K562 (cell line): ENCODE measurements at regions not wholly inside any gene's neighbourhood (a gene's known extent, or its start where the extent isn't known, plus 50 kb on each side); places are given as distances from the start of the nearest gene placed in this dataset.

Experiments used
- ATAC-seq: fragments of 200-7000 bp; cut with Tn5 transposase; 3 replicates; pipeline ENCODE4 v1.9.1; 2020; ENCODE audit warnings: moderate library complexity
- BruUV-seq: library from RNA; stranded (reverse); fragments of 400-500 nt; replicated peaks from 2 replicates; lab custom pipeline; 2021; lab: Mats Ljungman, UMichigan
- CTCF ChIA-PET: fragments of 300-600 bp; formaldehyde crosslinking; extraction: SDS; loops from one replicate; lab custom pipeline; 2021; ENCODE audit warnings: low intra/inter-chr PET ratio; lab: Yijun Ruan, JAX
- POLR2A ChIA-PET: fragments of 300-600, 350-650 bp; sonication (Branson Sonifier 250); formaldehyde crosslinking; extraction: SDS; loops from one replicate; lab custom pipeline; 2021; ENCODE audit warnings: antibody characterized with exemption, inconsistent platforms; lab: Yijun Ruan, JAX
- DNase-seq, 4 experiments: peaks; one replicate each; pipeline versions ENCODE4 v3.0.0 to v3.0.0-alpha.2; 2011 to 2018; ENCODE audit warnings: low spot score in 3 of 4, mixed read lengths in 3 of 4; ENCODE audit errors: extremely low read depth in 1 of 4
- FAIRE-seq: peaks from 2 replicates; lab custom pipeline; 2011; peaks lifted over from hg19 to GRCh38; lab: Jason Lieb, UNC
- H2AFZ ChIP-seq: 2 replicates; pipeline ENCODE4 v1.6.0; 2011; ENCODE audit warnings: low read depth, low read length, control low read depth, inconsistent platforms
- H3K27ac ChIP-seq: fragments of 200-600 bp; 3 replicates; pipeline ENCODE4 v1.8.0; 2011; ENCODE audit warnings: low read depth, mild to moderate bottlenecking, control low read depth, inconsistent platforms, low read length, moderate library complexity, mixed read lengths; ENCODE audit errors: extremely low read depth
- H3K27me3 ChIP-seq, 2 experiments: fragments of 300-600 bp in 1 of 2; 2 replicates in 1 of 2; 3 replicates in 1 of 2; pipeline versions ENCODE4 v1.6.0 to v1.8.0; 2011; ENCODE audit warnings: inconsistent platforms in 2 of 2, low read length in 2 of 2, mild to moderate bottlenecking in 1 of 2, mixed read lengths in 1 of 2, moderate library complexity in 1 of 2; ENCODE audit not compliant: control insufficient read depth in 2 of 2, insufficient read depth in 2 of 2
- H3K36me3 ChIP-seq: fragments of 300-600 bp; 3 replicates; pipeline ENCODE4 v1.8.0; 2011; ENCODE audit warnings: mild to moderate bottlenecking, low read length, inconsistent platforms; ENCODE audit not compliant: control insufficient read depth, insufficient read depth
- H3K4me1 ChIP-seq, 2 experiments: fragments of 200-600 bp in 1 of 2; replicated peaks in 1 of 2; 2 replicates in 1 of 2; 3 replicates in 1 of 2; pipeline versions ENCODE4 v1.5.1 to v1.8.0; 2011; ENCODE audit warnings: inconsistent platforms in 2 of 2, low read length in 2 of 2, mild to moderate bottlenecking in 1 of 2, mixed read lengths in 1 of 2, moderate library complexity in 1 of 2; ENCODE audit not compliant: control insufficient read depth in 2 of 2, insufficient read depth in 2 of 2
- H3K4me2 ChIP-seq: 2 replicates; pipeline ENCODE4 v1.6.1; 2011; ENCODE audit warnings: low read length, control low read depth, inconsistent platforms, mixed read lengths; ENCODE audit not compliant: insufficient read depth
- H3K4me3 ChIP-seq: fragments of 200-600 bp; sonication (generic), shearing (Covaris generic); 2 replicates; pipeline ENCODE4 v1.5.1; 2016; ENCODE audit warnings: control low read depth, inconsistent platforms
- H3K79me2 ChIP-seq: fragments of 200-600 bp; 3 replicates; pipeline ENCODE4 v1.8.0; 2011; ENCODE audit warnings: low read length, inconsistent platforms; ENCODE audit not compliant: control insufficient read depth, insufficient read depth
- H3K9ac ChIP-seq, 2 experiments: 2 replicates each; pipeline versions ENCODE4 v1.6.0 to v1.6.1; 2011; ENCODE audit warnings: low read depth in 2 of 2, low read length in 2 of 2, control low read depth in 1 of 2, inconsistent platforms in 1 of 2, mild to moderate bottlenecking in 1 of 2, mixed read lengths in 1 of 2; ENCODE audit not compliant: insufficient read depth in 1 of 2
- H3K9me1 ChIP-seq: one replicate; pipeline ENCODE4 v1.6.0; 2011; ENCODE audit warnings: inconsistent platforms, mild to moderate bottlenecking, low read length, moderate library complexity; ENCODE audit not compliant: control insufficient read depth, insufficient read depth
- H3K9me3 ChIP-seq: replicated peaks from 2 replicates; pipeline ENCODE4 v1.5.1; 2011; ENCODE audit warnings: low read depth, low read length, inconsistent platforms; ENCODE audit not compliant: control insufficient read depth, insufficient read depth
- H4K20me1 ChIP-seq: replicated peaks from 2 replicates; pipeline ENCODE4 v1.6.1; 2011; ENCODE audit warnings: low read length, inconsistent platforms, mixed read lengths; ENCODE audit not compliant: control insufficient read depth, insufficient read depth
- ARID1B ChIP-seq: fragments of 450-650 bp; IDR thresholded peaks from 2 replicates; pipeline ENCODE4 v1.6.1; 2016; ENCODE audit warnings: antibody characterized with exemption, mild to moderate bottlenecking, inconsistent platforms
- FOXJ2 ChIP-seq: fragments of 200-800 bp; sonication (Bioruptor generic); IDR thresholded peaks from 2 replicates; pipeline ENCODE4 v1.6.1; 2016; ENCODE audit warnings: missing genetic modification characterization, missing compliant biosample characterization
- FOXM1 ChIP-seq, 2 experiments: fragments of 450-650 bp in 1 of 2; sonication (generic) in 1 of 2; formaldehyde crosslinking in 1 of 2; IDR thresholded peaks; 2 replicates each; pipeline versions ENCODE4 v1.6.1 to v1.9.0; 2017 to 2022; ENCODE audit warnings: low read depth in 2 of 2, mild to moderate bottlenecking in 2 of 2, missing genetic modification reagents in 1 of 2, moderate library complexity in 1 of 2
- HDGF ChIP-seq: fragments of 450-650 bp; IDR thresholded peaks from 2 replicates; pipeline ENCODE4 v1.6.1; 2016
- MTA2 ChIP-seq: fragments of 450-650 bp; IDR thresholded peaks from 2 replicates; pipeline ENCODE4 v1.6.1; 2016; ENCODE audit warnings: low read depth
- NFXL1 ChIP-seq: fragments of 450-650 bp; formaldehyde crosslinking; IDR thresholded peaks from 2 replicates; pipeline ENCODE4 v1.4.0; 2021; ENCODE audit warnings: mild to moderate bottlenecking
- NR1H2 ChIP-seq: sonication (generic); formaldehyde crosslinking; IDR thresholded peaks from 2 replicates; pipeline ENCODE4 v1.4.0; 2020; ENCODE audit warnings: mild to moderate bottlenecking, missing genetic modification reagents
- PRDM10 ChIP-seq: fragments of 450-650 bp; IDR thresholded peaks from 2 replicates; pipeline ENCODE4 v1.6.1; 2018; ENCODE audit not compliant: partially characterized antibody
- SMAD1 ChIP-seq: fragments of 150-350 bp; IDR thresholded peaks from 2 replicates; pipeline ENCODE4 v1.6.1; 2014; ENCODE audit warnings: low read length, low read depth; ENCODE audit not compliant: partially characterized antibody
- SMARCB1 ChIP-seq: IDR thresholded peaks from 2 replicates; pipeline ENCODE4 v1.6.1; 2011; ENCODE audit warnings: improper control_type of control experiment, low read depth; ENCODE audit not compliant: insufficient read length
- ZBTB2 ChIP-seq: fragments of 450-650 bp; IDR thresholded peaks from 2 replicates; pipeline ENCODE4 v1.6.1; 2016; ENCODE audit warnings: antibody characterized with exemption
- ZNF583 ChIP-seq: fragments of 250-450 bp; sonication (Bioruptor Pico); IDR thresholded peaks from 2 replicates; pipeline ENCODE4 v1.4.0; 2020
- ZNF707 ChIP-seq: fragments of 250-450 bp; sonication (Bioruptor Pico); conservative IDR thresholded peaks from 2 replicates; pipeline ENCODE4 v1.8.0; 2022; ENCODE audit warnings: inconsistent platforms, mild to moderate bottlenecking, moderate library complexity
- WGBS: fragments of 100-300 bp; shearing (Covaris generic); methylation state at CpG from one replicate; pipeline ENCODE4 v1.1.6; 2016; ENCODE audit warnings: low coverage, mixed read lengths; ENCODE audit not compliant: insufficient coverage; ENCODE audit errors: missing lambda C conversion rate; 5-methylcytosine and 5-hydroxymethylcytosine counted together
- in situ Hi-C: fragments of 300-500 bp; cut with MboI; formaldehyde crosslinking; loops from 4 replicates; pipeline ENCODE4 v1.15.0; 2018; ENCODE audit warnings: inconsistent platforms, mixed read lengths
- intact Hi-C: fragments of 100-400 bp; cut with micrococcal nuclease; formaldehyde crosslinking; loops from 2 replicates; pipeline ENCODE4 v1.14.2; 2022

GRCh38 chr18:73973972-73974371 is 173.7 kb downstream of the FBXO15 start:
- no peaks in the 10 kb centered on the region for H4K20me1 ChIP-seq
- H3K4me1 ChIP-seq, result no peaks in the 10 kb centered on the region
- in situ Hi-C loops, result no loop called here
- no peak for ATAC-seq
- TF ChIP-seq FOXJ2 (tag) (no peak), FOXM1 (IDR thresholded peaks at IDR 0.05; ENCODE audit: low read depth) (no peak), FOXM1 (CRISPR knock-in tag; IDR thresholded peaks at IDR 0.05; ENCODE audit: low read depth) (no peak), ZNF707 (CRISPR knock-in tag) (no peak), NFXL1 (CRISPR knock-in tag) (no peak), HDGF (no peak), PRDM10 (no peak), SMARCB1 (no peak), ARID1B (no peak), ZBTB2 (no peak), MTA2 (no peak), NR1H2 (CRISPR knock-in tag) (no peak), ZNF583 (CRISPR knock-in tag) (no peak), SMAD1 (no peak)
- TF ChIP-seq, all 486 proteins: peak for 0
- H3K4me2 ChIP-seq, result no peak overlapping the region
- H3K27ac ChIP-seq, result no peak overlapping the region
- DNase-seq, result no peak
- no peaks in the 10 kb centered on the region for H3K9me3 ChIP-seq
- H3K9ac ChIP-seq, result no peak overlapping the region
- H3K9me1 ChIP-seq, result no peaks in the 10 kb centered on the region
- H3K4me3 ChIP-seq, result no peak overlapping the region
- intact Hi-C loops, result no loop called here
- POLR2A ChIA-PET, result no interaction called here
- 0% methylated on average over 3 of the region's 4 CpGs for WGBS
- no peak for FAIRE-seq
- BruUV-seq, result no TSS peak
- H2AFZ ChIP-seq, result no peak overlapping the region
- no peaks in the 10 kb centered on the region for H3K79me2 ChIP-seq
- CTCF ChIA-PET, result interaction anchor here (0.6 kb wide), 1 partner anchor 987 kb away, joined by 3 read pairs; no protein-coding TSS in a partner anchor
- H3K27me3 ChIP-seq, result no peaks in the 10 kb centered on the region
- H3K36me3 ChIP-seq, result no peaks in the 10 kb centered on the region
